Endothelial cell of umbilical vein (primary cell): ENCODE measurements at regions not wholly inside any gene's neighbourhood (a gene's known extent, or its start where the extent isn't known, plus 50 kb on each side); places are given as distances from the start of the nearest gene placed in this dataset.

Source experiments
- BruUV-seq: library from RNA; stranded (reverse); fragments of 400-500 nt; replicated peaks from 2 replicates; lab custom pipeline; 2021; lab: Mats Ljungman, UMichigan
- CTCF ChIA-PET: fragments of 300-600, 350-600 bp; sonication (Branson Sonifier 250); formaldehyde crosslinking; loops from one replicate; lab custom pipeline; 2021; ENCODE audit warnings: antibody characterized with exemption, inconsistent platforms; lab: Charles Lee
- POLR2A ChIA-PET: fragments of 300-600, 350-600 bp; sonication (Branson Sonifier 250); formaldehyde crosslinking; loops from one replicate; lab custom pipeline; 2021; ENCODE audit warnings: antibody characterized with exemption, inconsistent platforms; lab: Charles Lee
- DNase-seq: peaks from one replicate; pipeline ENCODE4 v3.0.0-alpha.2; 2011; ENCODE audit warnings: low read depth, low spot score
- FAIRE-seq: peaks from 2 replicates; lab custom pipeline; 2011; peaks lifted over from hg19 to GRCh38; lab: Jason Lieb, UNC
- H2AFZ ChIP-seq: 2 replicates; pipeline ENCODE4 v1.6.0; 2012; ENCODE audit warnings: low read depth, low read length, control low read depth, inconsistent platforms
- H3K27ac ChIP-seq: 2 replicates; pipeline ENCODE4 v1.5.1; 2011; ENCODE audit warnings: low read depth, mild to moderate bottlenecking, control low read depth, low read length, moderate library complexity; ENCODE audit not compliant: insufficient read depth
- H3K27me3 ChIP-seq, 2 experiments: 2 replicates each; pipeline versions ENCODE4 v1.6.0 to v1.6.1; 2011; ENCODE audit warnings: low read length in 2 of 2, mixed read lengths in 1 of 2; ENCODE audit not compliant: control insufficient read depth in 2 of 2, insufficient read depth in 2 of 2
- H3K36me3 ChIP-seq, 2 experiments: 2 replicates in 1 of 2; 3 replicates in 1 of 2; pipeline ENCODE4 v1.5.1; 2011; ENCODE audit warnings: low read length in 2 of 2, mild to moderate bottlenecking in 1 of 2, moderate library complexity in 1 of 2; ENCODE audit not compliant: control insufficient read depth in 2 of 2, insufficient read depth in 2 of 2; ENCODE audit errors: extremely low read depth in 1 of 2
- H3K4me1 ChIP-seq: 3 replicates; pipeline ENCODE4 v1.5.1; 2011; ENCODE audit warnings: mild to moderate bottlenecking, low read length; ENCODE audit not compliant: control insufficient read depth, insufficient read depth; ENCODE audit errors: extremely low read depth
- H3K4me2 ChIP-seq: 2 replicates; pipeline ENCODE4 v1.6.1; 2011; ENCODE audit warnings: low read length, control low read depth, mixed read lengths; ENCODE audit not compliant: insufficient read depth
- H3K4me3 ChIP-seq, 3 experiments: fragments of 200-600 bp in 1 of 3; sonication (generic), shearing (Covaris generic) in 1 of 3; replicated peaks in 1 of 3; 2 replicates each; pipeline ENCODE4 v1.5.1; 2011 to 2016; ENCODE audit warnings: control low read depth in 3 of 3, low read length in 3 of 3, mild to moderate bottlenecking in 2 of 3, inconsistent platforms in 1 of 3, low read depth in 1 of 3, moderate library complexity in 1 of 3; ENCODE audit not compliant: insufficient read depth in 1 of 3
- H3K79me2 ChIP-seq: 2 replicates; pipeline ENCODE4 v1.6.0; 2012; ENCODE audit warnings: low read length, inconsistent platforms; ENCODE audit not compliant: control insufficient read depth, insufficient read depth
- H3K9ac ChIP-seq: replicated peaks from 2 replicates; pipeline ENCODE3; 2011; ENCODE audit warnings: low read length, control low read depth; ENCODE audit not compliant: insufficient read depth; ENCODE audit errors: extremely low read depth
- H3K9me1 ChIP-seq: replicated peaks from 3 replicates; pipeline ENCODE4 v1.6.0; 2011; ENCODE audit warnings: mild to moderate bottlenecking, low read length; ENCODE audit not compliant: control insufficient read depth, insufficient read depth; ENCODE audit errors: extremely low read depth
- H3K9me3 ChIP-seq: replicated peaks from 2 replicates; pipeline ENCODE4 v1.5.1; 2012; ENCODE audit warnings: low read length, inconsistent platforms; ENCODE audit not compliant: control insufficient read depth, insufficient read depth
- H4K20me1 ChIP-seq: replicated peaks from 2 replicates; pipeline ENCODE3; 2011; ENCODE audit warnings: mild to moderate bottlenecking, low read length; ENCODE audit not compliant: control insufficient read depth, insufficient read depth; ENCODE audit errors: extremely low read depth
- EZH2 ChIP-seq: IDR thresholded peaks from 2 replicates; pipeline ENCODE4 v1.6.1; 2012; ENCODE audit warnings: borderline replicate concordance, low read depth, mild to moderate bottlenecking, moderate library complexity, low read length, inconsistent platforms; ENCODE audit not compliant: severe bottlenecking
- FOS ChIP-seq: IDR thresholded peaks from 2 replicates; pipeline ENCODE4 v1.6.1; 2011; ENCODE audit warnings: mild to moderate bottlenecking, low read length, moderate library complexity, borderline replicate concordance; ENCODE audit not compliant: insufficient read depth
- GATA2 ChIP-seq: IDR thresholded peaks from 2 replicates; pipeline ENCODE4 v1.7.0; 2011; ENCODE audit warnings: low read depth, mild to moderate bottlenecking, moderate library complexity, mixed read lengths, low read length; ENCODE audit not compliant: insufficient read length, insufficient read depth
- JUN ChIP-seq: IDR thresholded peaks from 2 replicates; pipeline ENCODE4 v1.6.1; 2011; ENCODE audit warnings: borderline replicate concordance, low read depth; ENCODE audit not compliant: insufficient read length, insufficient read depth
- MYC ChIP-seq: IDR thresholded peaks from one replicate; pipeline ENCODE4 v1.6.1; 2011; ENCODE audit warnings: mild to moderate bottlenecking, low read depth, low read length
- POLR2A ChIP-seq: IDR thresholded peaks from 2 replicates; pipeline ENCODE4 v1.6.1; 2012; ENCODE audit warnings: low read depth, mild to moderate bottlenecking, control low read depth, low read length
- POLR2AphosphoS5 ChIP-seq: IDR thresholded peaks from 2 replicates; pipeline ENCODE4 v1.6.1; 2012; ENCODE audit warnings: low read depth, mild to moderate bottlenecking, control low read depth, low read length, moderate library complexity; ENCODE audit not compliant: insufficient read depth
- dilution Hi-C: fragments of 300-500 bp; cut with MboI; formaldehyde crosslinking; loops from one replicate; pipeline ENCODE4 v1.15.0; 2019; ENCODE audit warnings: low sequenced_read_pairs; ENCODE audit not compliant: extremely low pct_ligation_motif_present
- intact Hi-C: fragments of 100-400 bp; cut with micrococcal nuclease; formaldehyde crosslinking; loops from one replicate; pipeline ENCODE4 v1.10.0; 2022
- TF ChIP-seq, protein P1 (sequence below): IDR thresholded peaks from 2 replicates; pipeline ENCODE4 v1.6.1; 2011; ENCODE audit not compliant: insufficient read depth, insufficient read length
- TF ChIP-seq, protein P2 (sequence below), 2 donors: IDR thresholded peaks; 1 replicate in 1 of 2; 2 replicates in 1 of 2; pipeline ENCODE4 v1.5.1; 2011; ENCODE audit warnings: low read length in 2 of 2, mild to moderate bottlenecking in 2 of 2, moderate library complexity in 2 of 2, control low read depth in 1 of 2, inconsistent platforms in 1 of 2, low read depth in 1 of 2; ENCODE audit not compliant: insufficient read depth in 1 of 2; ENCODE audit errors: extremely low read depth in 1 of 2

DNA sequence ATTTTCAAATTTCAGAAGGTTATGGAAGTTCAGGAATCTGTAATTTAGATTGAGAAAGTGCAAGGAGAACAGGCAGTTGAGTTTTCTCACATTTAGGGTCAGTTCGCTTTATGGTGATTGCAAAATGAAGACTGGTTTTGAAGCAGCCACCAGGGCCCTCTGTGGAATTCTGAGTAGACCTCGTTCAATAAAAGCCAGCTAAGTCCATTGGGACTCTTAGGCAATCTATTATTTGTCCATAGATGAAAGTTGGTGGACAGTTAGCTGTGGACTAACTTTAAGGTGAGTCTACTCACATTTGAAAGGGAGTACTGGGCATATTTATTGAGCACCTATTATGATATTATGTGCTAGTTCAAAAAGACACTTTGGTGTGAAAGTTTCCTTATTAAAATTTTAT, 266.3 kb upstream of the LINC00305 start:
- H3K27ac ChIP-seq = no peak overlapping the region
- TF ChIP-seq JUN (no peak), EZH2 (no peak), MYC (no peak), POLR2A (no peak), GATA2 (no peak), FOS (no peak), POLR2AphosphoS5 (no peak)
- TF ChIP-seq, protein P1, sequence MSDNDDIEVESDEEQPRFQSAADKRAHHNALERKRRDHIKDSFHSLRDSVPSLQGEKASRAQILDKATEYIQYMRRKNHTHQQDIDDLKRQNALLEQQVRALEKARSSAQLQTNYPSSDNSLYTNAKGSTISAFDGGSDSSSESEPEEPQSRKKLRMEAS = no peak
- TF ChIP-seq, protein P2, sequence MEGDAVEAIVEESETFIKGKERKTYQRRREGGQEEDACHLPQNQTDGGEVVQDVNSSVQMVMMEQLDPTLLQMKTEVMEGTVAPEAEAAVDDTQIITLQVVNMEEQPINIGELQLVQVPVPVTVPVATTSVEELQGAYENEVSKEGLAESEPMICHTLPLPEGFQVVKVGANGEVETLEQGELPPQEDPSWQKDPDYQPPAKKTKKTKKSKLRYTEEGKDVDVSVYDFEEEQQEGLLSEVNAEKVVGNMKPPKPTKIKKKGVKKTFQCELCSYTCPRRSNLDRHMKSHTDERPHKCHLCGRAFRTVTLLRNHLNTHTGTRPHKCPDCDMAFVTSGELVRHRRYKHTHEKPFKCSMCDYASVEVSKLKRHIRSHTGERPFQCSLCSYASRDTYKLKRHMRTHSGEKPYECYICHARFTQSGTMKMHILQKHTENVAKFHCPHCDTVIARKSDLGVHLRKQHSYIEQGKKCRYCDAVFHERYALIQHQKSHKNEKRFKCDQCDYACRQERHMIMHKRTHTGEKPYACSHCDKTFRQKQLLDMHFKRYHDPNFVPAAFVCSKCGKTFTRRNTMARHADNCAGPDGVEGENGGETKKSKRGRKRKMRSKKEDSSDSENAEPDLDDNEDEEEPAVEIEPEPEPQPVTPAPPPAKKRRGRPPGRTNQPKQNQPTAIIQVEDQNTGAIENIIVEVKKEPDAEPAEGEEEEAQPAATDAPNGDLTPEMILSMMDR (IDR thresholded peaks at IDR 0.05; ENCODE audit: extremely low read depth in 1 of 2, insufficient read depth in 1 of 2, low read depth in 1 of 2, low read length in 2 of 2) = no peak
- no peak overlapping the region for H3K4me3 ChIP-seq
- no TSS peak for BruUV-seq
- no peak overlapping the region for H2AFZ ChIP-seq
- no peaks in the 10 kb centered on the region for H3K27me3 ChIP-seq
- H3K36me3 ChIP-seq = no peaks in the 10 kb centered on the region
- H3K79me2 ChIP-seq = no peaks in the 10 kb centered on the region
- H3K4me2 ChIP-seq = no peak overlapping the region
- no peaks in the 10 kb centered on the region for H4K20me1 ChIP-seq
- no peaks in the 10 kb centered on the region for H3K9me1 ChIP-seq
- FAIRE-seq (no peak), DNase-seq (no peak)
- ChIA-PET CTCF (no interaction called here), POLR2A (no interaction called here)
- no peak overlapping the region for H3K9ac ChIP-seq
- dilution Hi-C loops (no loop called here), intact Hi-C loops (no loop called here)
- no peaks in the 10 kb centered on the region for H3K4me1 ChIP-seq
- no peaks in the 10 kb centered on the region for H3K9me3 ChIP-seq
